Liver (tissue), 3 donors: ENCODE measurements at regions not wholly inside any gene's neighbourhood (a gene's known extent, or its start where the extent isn't known, plus 50 kb on each side); places are given as distances from the start of the nearest gene placed in this dataset.

Experiments
- EGR1 ChIP-seq, 2 donors: IDR thresholded peaks; 2 replicates each; pipeline ENCODE4 v1.6.1; 2016 to 2018; ENCODE audit warnings: antibody characterized with exemption in 2 of 2, low read depth in 2 of 2
- JUND ChIP-seq, 2 donors: IDR thresholded peaks; 2 replicates each; pipeline ENCODE4 v1.6.1; 2016; ENCODE audit warnings: antibody characterized with exemption in 2 of 2
- RAD21 ChIP-seq, 2 donors: IDR thresholded peaks; 2 replicates each; pipeline ENCODE4 v1.6.1; 2016; ENCODE audit warnings: antibody characterized with exemption in 2 of 2, mild to moderate bottlenecking in 2 of 2
- TAF1 ChIP-seq: conservative IDR thresholded peaks from 2 replicates; pipeline ENCODE4 v1.6.1; 2016; ENCODE audit warnings: antibody characterized with exemption, mild to moderate bottlenecking
- YY1 ChIP-seq: IDR thresholded peaks from 2 replicates; pipeline ENCODE4 v1.6.1; 2016; ENCODE audit warnings: antibody characterized with exemption, mild to moderate bottlenecking
- TF ChIP-seq, protein P1 (sequence below): fragments of 150-350 bp; IDR thresholded peaks from 2 replicates; pipeline ENCODE4 v1.5.1; 2017; ENCODE audit warnings: improper control_type of control experiment, low read depth, low read length; ENCODE audit not compliant: missing input control
- TF ChIP-seq, protein P2 (sequence below): IDR thresholded peaks from 2 replicates; pipeline ENCODE4 v1.6.1; 2016; ENCODE audit warnings: antibody characterized with exemption
- TF ChIP-seq, protein P3 (sequence below): IDR thresholded peaks from 2 replicates; pipeline ENCODE4 v1.6.1; 2016; ENCODE audit warnings: antibody characterized with exemption
- TF ChIP-seq, protein P4 (sequence below): IDR thresholded peaks from 2 replicates; pipeline ENCODE4 v1.6.1; 2016; ENCODE audit warnings: antibody characterized with exemption, mild to moderate bottlenecking
- TF ChIP-seq, protein P5 (sequence below): IDR thresholded peaks from 2 replicates; pipeline ENCODE4 v1.6.1; 2016; ENCODE audit warnings: antibody characterized with exemption
- donor health status: healthy.
- donor health status: healthy.

DNA sequence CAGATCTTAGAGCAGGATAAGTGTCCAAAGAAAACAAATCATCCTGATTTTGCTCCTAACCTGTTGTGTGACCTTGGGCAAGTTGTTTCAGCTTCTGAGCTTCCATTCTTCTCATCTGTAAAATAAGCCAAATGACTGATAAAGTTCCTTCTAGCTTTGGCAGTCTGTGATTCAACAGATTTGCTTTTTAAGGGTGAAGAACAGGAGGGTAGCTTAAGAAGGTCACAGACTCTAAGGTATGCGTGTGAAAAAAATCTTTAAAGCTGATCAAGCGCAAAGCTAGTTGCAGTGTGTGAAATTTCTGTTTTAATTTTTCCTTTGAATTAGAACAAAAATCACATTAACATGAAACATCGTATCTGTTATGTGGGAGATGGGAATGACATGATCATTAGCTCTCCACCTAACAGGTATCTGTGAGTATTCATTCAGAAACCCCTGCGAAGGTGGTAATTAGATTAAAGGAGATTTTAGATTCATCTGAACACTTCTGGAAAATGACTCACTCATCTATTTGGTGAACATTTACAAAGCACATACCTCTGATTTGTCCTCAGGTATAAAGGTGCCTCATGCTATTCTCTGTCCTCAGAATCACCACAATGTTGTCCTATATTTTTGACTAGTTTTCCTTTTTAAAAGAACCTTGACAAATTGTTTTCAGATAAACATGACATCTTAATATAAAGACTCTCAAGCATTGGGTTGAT, 131.9 kb upstream of the CPM start:
- TF ChIP-seq, protein P1, sequence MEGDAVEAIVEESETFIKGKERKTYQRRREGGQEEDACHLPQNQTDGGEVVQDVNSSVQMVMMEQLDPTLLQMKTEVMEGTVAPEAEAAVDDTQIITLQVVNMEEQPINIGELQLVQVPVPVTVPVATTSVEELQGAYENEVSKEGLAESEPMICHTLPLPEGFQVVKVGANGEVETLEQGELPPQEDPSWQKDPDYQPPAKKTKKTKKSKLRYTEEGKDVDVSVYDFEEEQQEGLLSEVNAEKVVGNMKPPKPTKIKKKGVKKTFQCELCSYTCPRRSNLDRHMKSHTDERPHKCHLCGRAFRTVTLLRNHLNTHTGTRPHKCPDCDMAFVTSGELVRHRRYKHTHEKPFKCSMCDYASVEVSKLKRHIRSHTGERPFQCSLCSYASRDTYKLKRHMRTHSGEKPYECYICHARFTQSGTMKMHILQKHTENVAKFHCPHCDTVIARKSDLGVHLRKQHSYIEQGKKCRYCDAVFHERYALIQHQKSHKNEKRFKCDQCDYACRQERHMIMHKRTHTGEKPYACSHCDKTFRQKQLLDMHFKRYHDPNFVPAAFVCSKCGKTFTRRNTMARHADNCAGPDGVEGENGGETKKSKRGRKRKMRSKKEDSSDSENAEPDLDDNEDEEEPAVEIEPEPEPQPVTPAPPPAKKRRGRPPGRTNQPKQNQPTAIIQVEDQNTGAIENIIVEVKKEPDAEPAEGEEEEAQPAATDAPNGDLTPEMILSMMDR, result no peak
- TF ChIP-seq EGR1 (IDR thresholded peaks at IDR 0.05; ENCODE audit: low read depth in 2 of 2), result no peak
- TF ChIP-seq, protein P2, sequence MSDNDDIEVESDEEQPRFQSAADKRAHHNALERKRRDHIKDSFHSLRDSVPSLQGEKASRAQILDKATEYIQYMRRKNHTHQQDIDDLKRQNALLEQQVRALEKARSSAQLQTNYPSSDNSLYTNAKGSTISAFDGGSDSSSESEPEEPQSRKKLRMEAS, result no peak
- TF ChIP-seq, protein P3, sequence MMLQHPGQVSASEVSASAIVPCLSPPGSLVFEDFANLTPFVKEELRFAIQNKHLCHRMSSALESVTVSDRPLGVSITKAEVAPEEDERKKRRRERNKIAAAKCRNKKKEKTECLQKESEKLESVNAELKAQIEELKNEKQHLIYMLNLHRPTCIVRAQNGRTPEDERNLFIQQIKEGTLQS, result no peak
- TF ChIP-seq, protein P4, sequence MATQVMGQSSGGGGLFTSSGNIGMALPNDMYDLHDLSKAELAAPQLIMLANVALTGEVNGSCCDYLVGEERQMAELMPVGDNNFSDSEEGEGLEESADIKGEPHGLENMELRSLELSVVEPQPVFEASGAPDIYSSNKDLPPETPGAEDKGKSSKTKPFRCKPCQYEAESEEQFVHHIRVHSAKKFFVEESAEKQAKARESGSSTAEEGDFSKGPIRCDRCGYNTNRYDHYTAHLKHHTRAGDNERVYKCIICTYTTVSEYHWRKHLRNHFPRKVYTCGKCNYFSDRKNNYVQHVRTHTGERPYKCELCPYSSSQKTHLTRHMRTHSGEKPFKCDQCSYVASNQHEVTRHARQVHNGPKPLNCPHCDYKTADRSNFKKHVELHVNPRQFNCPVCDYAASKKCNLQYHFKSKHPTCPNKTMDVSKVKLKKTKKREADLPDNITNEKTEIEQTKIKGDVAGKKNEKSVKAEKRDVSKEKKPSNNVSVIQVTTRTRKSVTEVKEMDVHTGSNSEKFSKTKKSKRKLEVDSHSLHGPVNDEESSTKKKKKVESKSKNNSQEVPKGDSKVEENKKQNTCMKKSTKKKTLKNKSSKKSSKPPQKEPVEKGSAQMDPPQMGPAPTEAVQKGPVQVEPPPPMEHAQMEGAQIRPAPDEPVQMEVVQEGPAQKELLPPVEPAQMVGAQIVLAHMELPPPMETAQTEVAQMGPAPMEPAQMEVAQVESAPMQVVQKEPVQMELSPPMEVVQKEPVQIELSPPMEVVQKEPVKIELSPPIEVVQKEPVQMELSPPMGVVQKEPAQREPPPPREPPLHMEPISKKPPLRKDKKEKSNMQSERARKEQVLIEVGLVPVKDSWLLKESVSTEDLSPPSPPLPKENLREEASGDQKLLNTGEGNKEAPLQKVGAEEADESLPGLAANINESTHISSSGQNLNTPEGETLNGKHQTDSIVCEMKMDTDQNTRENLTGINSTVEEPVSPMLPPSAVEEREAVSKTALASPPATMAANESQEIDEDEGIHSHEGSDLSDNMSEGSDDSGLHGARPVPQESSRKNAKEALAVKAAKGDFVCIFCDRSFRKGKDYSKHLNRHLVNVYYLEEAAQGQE, result no peak
- TF ChIP-seq JUND (IDR thresholded peaks at IDR 0.05), result no peak
- TF ChIP-seq YY1, result no peak
- no peak for TF ChIP-seq RAD21 (IDR thresholded peaks at IDR 0.05)
- TF ChIP-seq, protein P5, sequence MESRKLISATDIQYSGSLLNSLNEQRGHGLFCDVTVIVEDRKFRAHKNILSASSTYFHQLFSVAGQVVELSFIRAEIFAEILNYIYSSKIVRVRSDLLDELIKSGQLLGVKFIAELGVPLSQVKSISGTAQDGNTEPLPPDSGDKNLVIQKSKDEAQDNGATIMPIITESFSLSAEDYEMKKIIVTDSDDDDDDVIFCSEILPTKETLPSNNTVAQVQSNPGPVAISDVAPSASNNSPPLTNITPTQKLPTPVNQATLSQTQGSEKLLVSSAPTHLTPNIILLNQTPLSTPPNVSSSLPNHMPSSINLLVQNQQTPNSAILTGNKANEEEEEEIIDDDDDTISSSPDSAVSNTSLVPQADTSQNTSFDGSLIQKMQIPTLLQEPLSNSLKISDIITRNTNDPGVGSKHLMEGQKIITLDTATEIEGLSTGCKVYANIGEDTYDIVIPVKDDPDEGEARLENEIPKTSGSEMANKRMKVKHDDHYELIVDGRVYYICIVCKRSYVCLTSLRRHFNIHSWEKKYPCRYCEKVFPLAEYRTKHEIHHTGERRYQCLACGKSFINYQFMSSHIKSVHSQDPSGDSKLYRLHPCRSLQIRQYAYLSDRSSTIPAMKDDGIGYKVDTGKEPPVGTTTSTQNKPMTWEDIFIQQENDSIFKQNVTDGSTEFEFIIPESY, result no peak
- no peak for TF ChIP-seq TAF1
